H1 (cell line): ENCODE measurements at regions not wholly inside any gene's neighbourhood (a gene's known extent, or its start where the extent isn't known, plus 50 kb on each side); places are given as distances from the start of the nearest gene placed in this dataset.

ENCODE experiments used
- ASH2L ChIP-seq: fragments of 200-600, 300-600 bp; sonication (generic); IDR thresholded peaks from one replicate; pipeline ENCODE4 v1.7.1; 2017; ENCODE audit warnings: low read length
- CBX8 ChIP-seq: fragments of 300-800, 300-1000 bp; sonication (generic); IDR thresholded peaks from 2 replicates; pipeline ENCODE4 v1.7.1; 2016; ENCODE audit warnings: low read depth, low read length, borderline replicate concordance
- CTCF ChIP-seq, 3 experiments: IDR thresholded peaks; 1 replicate in 2 of 3; 2 replicates in 1 of 3; pipeline versions ENCODE4 v1.5.1 to v1.6.1; 2011; ENCODE audit warnings: low read length in 3 of 3, mild to moderate bottlenecking in 3 of 3, inconsistent platforms in 2 of 3, low read depth in 1 of 3, moderate library complexity in 1 of 3; ENCODE audit not compliant: insufficient read depth in 1 of 3; ENCODE audit errors: control extremely low read depth in 1 of 3
- FOSL1 ChIP-seq: IDR thresholded peaks from 2 replicates; pipeline ENCODE4 v1.6.1; 2011; ENCODE audit warnings: mild to moderate bottlenecking, low read depth, low read length, moderate library complexity; ENCODE audit not compliant: insufficient read depth
- JUN ChIP-seq: IDR thresholded peaks from 2 replicates; pipeline ENCODE4 v1.6.1; 2011; ENCODE audit warnings: low read depth, mild to moderate bottlenecking, improper control_type of control experiment, low read length
- RXRA ChIP-seq: IDR thresholded peaks from 2 replicates; pipeline ENCODE4 v1.6.1; 2011; ENCODE audit warnings: low read depth, mild to moderate bottlenecking, low read length, moderate library complexity; ENCODE audit not compliant: insufficient read depth
- TAF7 ChIP-seq: optimal IDR thresholded peaks from 2 replicates; pipeline ENCODE3; 2011; ENCODE audit warnings: low read depth, mild to moderate bottlenecking, inconsistent platforms, low read length, moderate library complexity, borderline replicate concordance
- TF ChIP-seq, protein P1 (sequence below): fragments of 300-600 bp; sonication (generic); IDR thresholded peaks from 2 replicates; pipeline ENCODE4 v1.7.1; 2012; ENCODE audit warnings: low read length, moderate library complexity, mild to moderate bottlenecking, inconsistent platforms; ENCODE audit not compliant: insufficient replicate concordance

DNA sequence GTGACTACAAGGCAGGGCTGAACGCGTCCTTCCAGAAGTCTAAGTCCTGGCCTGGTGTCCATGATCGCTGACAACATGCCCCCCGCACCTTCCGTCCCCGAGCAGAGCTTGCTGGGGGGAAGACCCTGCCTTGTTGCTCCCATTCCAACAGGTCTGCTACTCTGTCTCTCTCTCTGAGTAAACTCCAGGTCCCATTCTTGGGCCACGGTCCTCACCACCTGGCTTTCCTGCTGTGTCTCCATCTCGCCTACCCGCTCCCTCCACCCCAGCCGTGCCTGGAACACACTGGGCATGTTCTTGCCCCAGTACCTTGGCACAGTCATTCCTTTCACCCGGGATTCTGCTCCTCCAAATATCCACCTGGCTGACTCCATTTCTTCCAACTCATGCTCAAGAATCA lies 162.3 kb downstream of the BMP7 start (continued):
- TF ChIP-seq, protein P1, sequence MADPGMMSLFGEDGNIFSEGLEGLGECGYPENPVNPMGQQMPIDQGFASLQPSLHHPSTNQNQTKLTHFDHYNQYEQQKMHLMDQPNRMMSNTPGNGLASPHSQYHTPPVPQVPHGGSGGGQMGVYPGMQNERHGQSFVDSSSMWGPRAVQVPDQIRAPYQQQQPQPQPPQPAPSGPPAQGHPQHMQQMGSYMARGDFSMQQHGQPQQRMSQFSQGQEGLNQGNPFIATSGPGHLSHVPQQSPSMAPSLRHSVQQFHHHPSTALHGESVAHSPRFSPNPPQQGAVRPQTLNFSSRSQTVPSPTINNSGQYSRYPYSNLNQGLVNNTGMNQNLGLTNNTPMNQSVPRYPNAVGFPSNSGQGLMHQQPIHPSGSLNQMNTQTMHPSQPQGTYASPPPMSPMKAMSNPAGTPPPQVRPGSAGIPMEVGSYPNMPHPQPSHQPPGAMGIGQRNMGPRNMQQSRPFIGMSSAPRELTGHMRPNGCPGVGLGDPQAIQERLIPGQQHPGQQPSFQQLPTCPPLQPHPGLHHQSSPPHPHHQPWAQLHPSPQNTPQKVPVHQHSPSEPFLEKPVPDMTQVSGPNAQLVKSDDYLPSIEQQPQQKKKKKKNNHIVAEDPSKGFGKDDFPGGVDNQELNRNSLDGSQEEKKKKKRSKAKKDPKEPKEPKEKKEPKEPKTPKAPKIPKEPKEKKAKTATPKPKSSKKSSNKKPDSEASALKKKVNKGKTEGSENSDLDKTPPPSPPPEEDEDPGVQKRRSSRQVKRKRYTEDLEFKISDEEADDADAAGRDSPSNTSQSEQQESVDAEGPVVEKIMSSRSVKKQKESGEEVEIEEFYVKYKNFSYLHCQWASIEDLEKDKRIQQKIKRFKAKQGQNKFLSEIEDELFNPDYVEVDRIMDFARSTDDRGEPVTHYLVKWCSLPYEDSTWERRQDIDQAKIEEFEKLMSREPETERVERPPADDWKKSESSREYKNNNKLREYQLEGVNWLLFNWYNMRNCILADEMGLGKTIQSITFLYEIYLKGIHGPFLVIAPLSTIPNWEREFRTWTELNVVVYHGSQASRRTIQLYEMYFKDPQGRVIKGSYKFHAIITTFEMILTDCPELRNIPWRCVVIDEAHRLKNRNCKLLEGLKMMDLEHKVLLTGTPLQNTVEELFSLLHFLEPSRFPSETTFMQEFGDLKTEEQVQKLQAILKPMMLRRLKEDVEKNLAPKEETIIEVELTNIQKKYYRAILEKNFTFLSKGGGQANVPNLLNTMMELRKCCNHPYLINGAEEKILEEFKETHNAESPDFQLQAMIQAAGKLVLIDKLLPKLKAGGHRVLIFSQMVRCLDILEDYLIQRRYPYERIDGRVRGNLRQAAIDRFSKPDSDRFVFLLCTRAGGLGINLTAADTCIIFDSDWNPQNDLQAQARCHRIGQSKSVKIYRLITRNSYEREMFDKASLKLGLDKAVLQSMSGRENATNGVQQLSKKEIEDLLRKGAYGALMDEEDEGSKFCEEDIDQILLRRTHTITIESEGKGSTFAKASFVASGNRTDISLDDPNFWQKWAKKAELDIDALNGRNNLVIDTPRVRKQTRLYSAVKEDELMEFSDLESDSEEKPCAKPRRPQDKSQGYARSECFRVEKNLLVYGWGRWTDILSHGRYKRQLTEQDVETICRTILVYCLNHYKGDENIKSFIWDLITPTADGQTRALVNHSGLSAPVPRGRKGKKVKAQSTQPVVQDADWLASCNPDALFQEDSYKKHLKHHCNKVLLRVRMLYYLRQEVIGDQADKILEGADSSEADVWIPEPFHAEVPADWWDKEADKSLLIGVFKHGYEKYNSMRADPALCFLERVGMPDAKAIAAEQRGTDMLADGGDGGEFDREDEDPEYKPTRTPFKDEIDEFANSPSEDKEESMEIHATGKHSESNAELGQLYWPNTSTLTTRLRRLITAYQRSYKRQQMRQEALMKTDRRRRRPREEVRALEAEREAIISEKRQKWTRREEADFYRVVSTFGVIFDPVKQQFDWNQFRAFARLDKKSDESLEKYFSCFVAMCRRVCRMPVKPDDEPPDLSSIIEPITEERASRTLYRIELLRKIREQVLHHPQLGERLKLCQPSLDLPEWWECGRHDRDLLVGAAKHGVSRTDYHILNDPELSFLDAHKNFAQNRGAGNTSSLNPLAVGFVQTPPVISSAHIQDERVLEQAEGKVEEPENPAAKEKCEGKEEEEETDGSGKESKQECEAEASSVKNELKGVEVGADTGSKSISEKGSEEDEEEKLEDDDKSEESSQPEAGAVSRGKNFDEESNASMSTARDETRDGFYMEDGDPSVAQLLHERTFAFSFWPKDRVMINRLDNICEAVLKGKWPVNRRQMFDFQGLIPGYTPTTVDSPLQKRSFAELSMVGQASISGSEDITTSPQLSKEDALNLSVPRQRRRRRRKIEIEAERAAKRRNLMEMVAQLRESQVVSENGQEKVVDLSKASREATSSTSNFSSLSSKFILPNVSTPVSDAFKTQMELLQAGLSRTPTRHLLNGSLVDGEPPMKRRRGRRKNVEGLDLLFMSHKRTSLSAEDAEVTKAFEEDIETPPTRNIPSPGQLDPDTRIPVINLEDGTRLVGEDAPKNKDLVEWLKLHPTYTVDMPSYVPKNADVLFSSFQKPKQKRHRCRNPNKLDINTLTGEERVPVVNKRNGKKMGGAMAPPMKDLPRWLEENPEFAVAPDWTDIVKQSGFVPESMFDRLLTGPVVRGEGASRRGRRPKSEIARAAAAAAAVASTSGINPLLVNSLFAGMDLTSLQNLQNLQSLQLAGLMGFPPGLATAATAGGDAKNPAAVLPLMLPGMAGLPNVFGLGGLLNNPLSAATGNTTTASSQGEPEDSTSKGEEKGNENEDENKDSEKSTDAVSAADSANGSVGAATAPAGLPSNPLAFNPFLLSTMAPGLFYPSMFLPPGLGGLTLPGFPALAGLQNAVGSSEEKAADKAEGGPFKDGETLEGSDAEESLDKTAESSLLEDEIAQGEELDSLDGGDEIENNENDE, result no peak
- TF ChIP-seq CBX8, result no peak
- no peak for TF ChIP-seq CTCF (IDR thresholded peaks at IDR 0.05; ENCODE audit: control extremely low read depth in 1 of 3, insufficient read depth in 1 of 3, low read depth in 1 of 3, low read length in 3 of 3)
- no peak for TF ChIP-seq TAF7
- TF ChIP-seq ASH2L, result no peak
- TF ChIP-seq RXRA, result no peak
- no peak for TF ChIP-seq FOSL1
- no peak for TF ChIP-seq JUN
